MM.1S (cell line): ENCODE measurements at regions not wholly inside any gene's neighbourhood (a gene's known extent, or its start where the extent isn't known, plus 50 kb on each side); places are given as distances from the start of the nearest gene placed in this dataset.

Source experiments
- EZH2 ChIP-seq: fragments of 300-600 bp; sonication (generic); optimal IDR thresholded peaks from 2 replicates; pipeline ENCODE3; 2017; ENCODE audit warnings: low read depth, mild to moderate bottlenecking, antibody characterized with exemption, low read length, mixed read lengths
- TF ChIP-seq, protein P1 (sequence below): fragments of 300-600 bp; sonication (generic); IDR thresholded peaks from 2 replicates; pipeline ENCODE4 v1.5.1; 2016; ENCODE audit warnings: antibody characterized with exemption, low read length, mixed read lengths

DNA sequence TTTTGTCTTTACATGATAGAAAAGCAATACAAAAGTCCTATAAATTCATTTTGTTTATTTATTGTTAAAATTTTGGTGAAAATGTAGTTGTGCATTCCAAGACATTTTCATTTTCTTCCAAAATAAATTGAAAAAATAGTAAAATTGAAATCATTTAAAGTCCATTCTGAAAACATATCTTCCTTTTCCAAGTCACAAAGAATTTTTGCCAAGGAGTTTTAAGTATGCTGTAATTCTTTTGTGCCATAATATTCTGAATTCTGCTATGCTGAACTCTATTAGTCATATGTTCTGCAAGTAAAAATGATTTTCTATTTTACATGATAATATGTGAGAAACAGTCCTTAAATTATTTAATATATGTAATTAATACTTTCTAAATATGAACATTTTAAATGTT, 879.6 kb upstream of the SLC10A2 start:
- TF ChIP-seq, protein P1, sequence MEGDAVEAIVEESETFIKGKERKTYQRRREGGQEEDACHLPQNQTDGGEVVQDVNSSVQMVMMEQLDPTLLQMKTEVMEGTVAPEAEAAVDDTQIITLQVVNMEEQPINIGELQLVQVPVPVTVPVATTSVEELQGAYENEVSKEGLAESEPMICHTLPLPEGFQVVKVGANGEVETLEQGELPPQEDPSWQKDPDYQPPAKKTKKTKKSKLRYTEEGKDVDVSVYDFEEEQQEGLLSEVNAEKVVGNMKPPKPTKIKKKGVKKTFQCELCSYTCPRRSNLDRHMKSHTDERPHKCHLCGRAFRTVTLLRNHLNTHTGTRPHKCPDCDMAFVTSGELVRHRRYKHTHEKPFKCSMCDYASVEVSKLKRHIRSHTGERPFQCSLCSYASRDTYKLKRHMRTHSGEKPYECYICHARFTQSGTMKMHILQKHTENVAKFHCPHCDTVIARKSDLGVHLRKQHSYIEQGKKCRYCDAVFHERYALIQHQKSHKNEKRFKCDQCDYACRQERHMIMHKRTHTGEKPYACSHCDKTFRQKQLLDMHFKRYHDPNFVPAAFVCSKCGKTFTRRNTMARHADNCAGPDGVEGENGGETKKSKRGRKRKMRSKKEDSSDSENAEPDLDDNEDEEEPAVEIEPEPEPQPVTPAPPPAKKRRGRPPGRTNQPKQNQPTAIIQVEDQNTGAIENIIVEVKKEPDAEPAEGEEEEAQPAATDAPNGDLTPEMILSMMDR, result no peak
- no peak for TF ChIP-seq EZH2
